Glomerular visceral epithelial cell (primary cell): ENCODE measurements at regions not wholly inside any gene's neighbourhood (a gene's known extent, or its start where the extent isn't known, plus 50 kb on each side); places are given as distances from the start of the nearest gene placed in this dataset.

Experiments
- DNase-seq: peaks from one replicate; pipeline ENCODE4 v3.0.0-alpha.2; 2016; ENCODE audit errors: extremely low spot score

DNA sequence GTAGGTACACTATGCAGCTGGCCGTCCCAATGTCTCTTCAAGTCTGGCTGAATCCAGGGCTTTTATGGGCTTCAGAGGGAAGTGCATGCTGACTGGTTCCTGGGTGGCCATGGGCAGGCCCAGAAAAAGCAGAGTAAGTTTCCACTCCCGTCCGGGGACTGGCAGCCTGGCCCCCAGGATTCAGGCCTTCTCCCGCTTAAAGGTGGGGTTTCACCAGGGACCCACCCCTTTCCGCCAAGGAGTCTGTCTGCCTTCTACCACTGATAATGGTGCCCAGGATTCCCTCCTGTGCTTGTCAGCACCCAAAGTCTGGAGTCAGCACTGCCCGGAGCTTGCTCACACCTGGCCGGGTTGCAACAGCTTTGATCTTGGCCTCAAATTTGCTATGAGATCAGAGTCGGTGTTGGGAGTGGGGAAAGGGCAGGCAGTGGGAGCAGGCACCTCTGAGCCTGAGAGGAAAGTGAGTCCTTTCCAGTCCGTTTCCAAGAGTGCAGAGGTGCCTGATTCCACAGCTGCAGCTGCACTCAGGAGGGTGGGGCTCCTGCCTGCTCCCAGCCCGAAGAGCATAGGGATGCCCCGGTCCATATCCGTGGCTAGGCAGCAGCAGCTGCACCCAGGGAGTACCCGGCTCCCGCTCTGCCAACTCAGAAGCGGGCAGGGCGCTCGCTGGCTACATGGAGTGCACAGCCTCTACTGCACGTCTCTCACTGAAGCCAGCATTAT is 1344.3 kb upstream of the ADGRL3 start:
- DNase-seq, result no peak

DNA sequence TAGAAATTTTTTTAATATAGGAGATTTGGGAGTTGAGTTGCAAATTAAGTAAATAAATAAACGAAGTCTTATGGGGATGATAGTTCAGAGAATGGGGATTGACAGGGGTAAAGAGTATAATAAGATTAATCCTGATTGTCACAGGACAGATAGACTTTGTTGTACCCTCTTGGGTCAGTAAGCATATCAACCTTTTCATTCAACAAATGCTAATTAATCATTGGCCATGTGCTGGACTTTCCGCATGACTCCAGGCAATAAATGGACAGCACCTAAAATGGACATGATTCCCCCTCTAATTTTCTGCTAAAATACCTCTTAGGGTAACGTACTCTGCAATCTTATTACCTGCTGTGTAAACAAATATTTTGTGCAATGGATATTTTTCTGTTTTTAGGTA is 1331.1 kb upstream of the ADGRL3 start:
- DNase-seq, result no peak

DNA sequence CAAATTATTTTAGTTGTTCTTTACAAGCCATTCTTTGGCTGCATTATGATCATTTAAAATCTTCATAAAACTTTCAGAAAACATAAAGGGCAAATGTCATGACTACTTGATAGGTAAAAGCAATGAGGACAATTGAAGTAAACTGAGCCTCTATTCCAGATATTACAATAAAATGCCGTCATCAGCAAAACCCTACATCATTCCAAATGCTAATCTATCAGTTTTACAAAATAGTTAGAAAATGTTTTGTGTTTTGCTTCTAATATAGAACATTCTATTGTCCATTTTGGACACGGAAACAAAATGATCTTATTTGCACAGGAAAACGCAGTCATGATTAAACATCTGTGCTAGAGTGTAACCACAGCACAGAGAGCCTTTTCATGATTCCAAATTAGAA is 1330.6 kb upstream of the ADGRL3 start:
- no peak for DNase-seq

DNA sequence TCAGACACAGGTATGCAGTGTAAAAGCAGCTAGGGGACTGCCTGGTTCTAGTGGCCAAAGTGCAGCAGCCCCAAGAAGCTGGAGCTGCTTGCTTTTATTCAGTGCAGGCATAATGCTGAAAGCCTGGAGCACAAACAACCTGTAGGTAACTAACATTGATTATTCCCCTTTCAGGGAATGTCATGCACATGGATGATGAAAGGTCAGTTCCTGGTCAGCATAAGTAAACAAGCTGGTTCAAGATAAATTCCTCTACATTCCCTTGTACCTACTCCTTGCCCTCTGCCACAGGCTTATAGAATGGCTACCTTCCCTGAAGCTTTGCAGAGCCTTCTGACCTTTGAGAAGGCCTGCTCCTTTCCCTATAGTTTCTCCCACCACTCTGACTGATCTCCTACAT is 1318.5 kb upstream of the ADGRL3 start:
- no peak for DNase-seq

DNA sequence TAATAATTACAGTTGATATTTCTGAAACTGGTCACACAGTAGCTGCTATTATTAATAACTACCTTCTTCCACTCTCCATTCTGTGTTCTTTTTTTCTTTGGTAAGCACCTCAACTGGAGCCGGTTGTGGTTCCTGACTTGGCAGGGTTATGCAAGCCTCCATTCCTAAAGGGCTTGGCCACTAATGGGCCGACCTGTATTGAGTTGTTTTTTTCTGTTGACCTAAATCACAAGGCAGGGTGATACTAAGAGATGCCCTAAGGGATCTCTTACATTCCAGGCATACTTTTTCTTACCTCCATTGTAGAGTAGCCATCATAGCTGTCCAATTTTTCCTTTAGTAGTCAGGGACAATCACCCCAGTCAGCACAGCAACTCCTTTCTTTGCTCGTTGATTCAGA is 1295.8 kb upstream of the ADGRL3 start:
- DNase-seq, result no peak

GRCh38 chr4:59920416-59920815 is 1279.7 kb upstream of the ADGRL3 start:
- DNase-seq, result no peak

GRCh38 chr4:59925290-59925689 is 1274.8 kb upstream of the ADGRL3 start:
- DNase-seq, result no peak

DNA sequence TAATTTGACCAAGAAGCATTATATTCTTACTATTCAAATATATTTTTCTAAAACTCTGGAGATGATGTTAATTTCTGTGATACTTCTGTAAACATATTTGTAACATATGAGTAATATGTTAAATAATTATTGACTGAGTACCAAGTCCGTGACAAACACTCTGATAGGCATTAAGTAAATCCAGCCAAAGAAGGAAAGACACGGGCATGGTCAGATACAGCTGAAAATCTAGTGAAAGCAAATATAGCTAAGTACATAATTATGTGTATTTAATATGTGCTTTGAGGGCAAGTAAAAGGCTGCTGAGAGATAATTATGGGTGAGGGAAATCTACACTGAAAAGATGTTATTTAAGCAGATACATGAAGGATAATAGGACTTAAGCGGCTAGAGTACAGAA is 1263.6 kb upstream of the ADGRL3 start:
- DNase-seq, result no peak

GRCh38 chr4:59938166-59938565 is 1262.0 kb upstream of the ADGRL3 start:
- DNase-seq, result no peak

- DNase-seq, result peak; percentile 18
Measured at GRCh38 chr4:59945277-59945676, 1254.8 kb upstream of the ADGRL3 start.

DNA sequence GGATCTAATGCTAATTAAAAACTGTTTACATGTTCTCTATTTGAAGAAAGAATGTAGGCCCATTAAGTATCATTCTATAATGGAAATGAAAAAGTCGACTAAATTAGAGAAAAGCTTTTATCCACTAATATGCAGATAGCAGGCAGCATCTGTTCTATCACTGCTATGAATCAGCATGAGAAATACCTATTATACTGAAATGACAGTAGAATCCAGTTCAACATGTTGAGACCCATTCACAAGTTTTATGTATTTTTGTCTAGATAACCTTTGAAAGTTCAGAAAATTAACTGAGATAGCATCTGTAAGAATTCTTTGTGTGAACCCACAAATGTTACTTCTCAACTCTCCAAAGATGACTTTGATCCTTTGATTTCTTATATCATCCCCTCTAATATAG is 1254.4 kb upstream of the ADGRL3 start:
- DNase-seq, result no peak

- no peak for DNase-seq
Measured at GRCh38 chr4:59956366-59956765, 1243.8 kb upstream of the ADGRL3 start.

DNA sequence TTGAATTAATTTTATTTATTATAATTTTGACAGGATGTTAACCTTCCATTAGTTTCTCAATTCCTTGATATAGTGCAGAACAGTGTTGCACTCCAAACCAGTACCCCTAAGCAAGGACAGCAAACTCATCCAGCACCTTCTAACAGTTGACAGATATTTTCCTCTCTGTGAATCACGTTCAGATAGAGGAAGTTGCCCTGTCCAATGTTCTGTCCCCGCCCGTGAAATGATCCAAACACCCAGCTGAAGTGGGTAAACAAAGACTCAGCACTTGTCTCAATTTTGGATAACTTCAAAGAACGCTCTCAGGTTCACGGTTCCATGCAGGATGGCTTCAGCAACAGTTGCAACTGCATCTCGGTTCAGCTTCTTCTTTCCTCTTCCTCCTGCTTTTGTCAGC is 1240.0 kb upstream of the ADGRL3 start:
- no peak for DNase-seq

GRCh38 chr4:59966758-59967157 is 1233.4 kb upstream of the ADGRL3 start:
- no peak for DNase-seq

GRCh38 chr4:59968796-59969195 is 1231.3 kb upstream of the ADGRL3 start:
- DNase-seq, result no peak

- no peak for DNase-seq
Measured at GRCh38 chr4:59969909-59970308, 1230.2 kb upstream of the ADGRL3 start.

DNA sequence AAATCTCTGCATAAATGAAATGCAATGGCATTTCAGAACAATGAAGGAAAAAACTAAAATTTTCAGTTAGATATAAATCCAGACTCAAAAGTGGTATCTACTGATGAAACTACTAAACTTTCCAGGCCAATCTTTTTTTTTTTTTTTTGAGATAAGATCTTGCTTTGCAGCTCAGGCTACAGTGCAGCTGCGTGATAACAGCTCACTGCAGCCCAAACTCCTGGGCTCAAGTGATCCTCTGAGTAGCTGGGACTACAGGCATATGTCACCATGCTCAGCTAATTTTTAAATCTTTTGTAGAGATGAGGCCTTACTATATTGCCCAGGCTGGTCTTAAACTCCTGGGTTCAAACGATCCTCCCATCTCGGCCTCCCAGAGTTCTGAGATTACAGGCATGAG is 1228.2 kb upstream of the ADGRL3 start:
- no peak for DNase-seq

- no peak for DNase-seq
Measured at GRCh38 chr4:59973492-59973891, 1226.6 kb upstream of the ADGRL3 start.

DNA sequence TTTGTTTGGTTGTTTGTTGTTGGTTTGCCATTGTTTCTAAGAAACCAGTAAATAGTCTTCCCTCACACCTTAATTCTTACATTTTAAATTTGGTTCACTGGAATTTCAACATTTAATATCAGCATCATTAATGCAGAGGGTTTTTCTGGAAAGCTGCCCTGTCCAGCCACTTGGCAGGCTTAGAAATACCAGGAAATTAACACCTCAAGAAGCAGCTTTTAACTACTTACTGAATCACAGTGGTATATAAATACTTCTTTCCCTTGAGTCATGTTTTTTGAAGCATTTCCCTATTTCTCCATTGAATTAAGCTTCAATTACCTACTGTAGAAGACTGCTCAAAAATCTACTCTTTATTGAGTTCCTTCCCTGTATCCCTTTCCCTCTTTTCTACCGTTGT is 1221.1 kb upstream of the ADGRL3 start:
- no peak for DNase-seq

DNA sequence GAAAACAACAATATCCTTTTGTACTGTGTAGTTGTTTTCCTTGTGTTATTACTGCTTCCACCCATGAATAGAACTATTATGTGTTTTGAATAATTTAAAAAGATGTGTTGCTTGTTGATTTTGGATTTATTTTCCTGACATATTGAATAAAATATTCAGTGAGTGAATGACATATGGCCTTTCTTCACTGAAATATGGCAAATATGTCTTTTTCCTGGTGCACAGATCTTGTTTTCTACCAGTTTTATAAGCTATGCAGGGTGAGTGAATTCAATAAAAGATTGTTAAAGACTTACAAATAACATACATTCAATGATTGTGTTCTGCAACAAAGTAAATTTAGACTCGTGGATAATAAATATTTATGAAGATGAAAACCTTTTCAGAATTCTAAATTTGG is 1216.3 kb upstream of the ADGRL3 start:
- DNase-seq, result no peak

DNA sequence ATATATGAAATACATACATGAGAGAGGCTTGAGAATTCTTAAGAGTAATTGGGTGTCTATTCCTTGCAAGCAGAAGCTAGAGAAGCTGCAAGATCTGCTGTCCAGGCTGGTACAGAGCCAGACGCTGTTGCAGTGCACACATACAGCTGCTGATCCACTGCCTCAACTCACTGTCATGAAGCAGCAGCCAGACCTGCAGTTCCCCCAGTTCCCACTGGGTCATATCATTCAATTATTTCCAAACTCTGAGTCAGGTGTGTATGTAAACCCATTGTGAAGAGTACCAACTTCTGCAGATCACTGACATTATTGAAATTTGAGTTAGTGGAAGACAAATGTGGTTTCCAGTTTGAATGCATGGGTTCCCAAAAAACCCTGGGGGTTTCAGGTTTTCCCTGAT is 1212.8 kb upstream of the ADGRL3 start:
- DNase-seq, result no peak

DNA sequence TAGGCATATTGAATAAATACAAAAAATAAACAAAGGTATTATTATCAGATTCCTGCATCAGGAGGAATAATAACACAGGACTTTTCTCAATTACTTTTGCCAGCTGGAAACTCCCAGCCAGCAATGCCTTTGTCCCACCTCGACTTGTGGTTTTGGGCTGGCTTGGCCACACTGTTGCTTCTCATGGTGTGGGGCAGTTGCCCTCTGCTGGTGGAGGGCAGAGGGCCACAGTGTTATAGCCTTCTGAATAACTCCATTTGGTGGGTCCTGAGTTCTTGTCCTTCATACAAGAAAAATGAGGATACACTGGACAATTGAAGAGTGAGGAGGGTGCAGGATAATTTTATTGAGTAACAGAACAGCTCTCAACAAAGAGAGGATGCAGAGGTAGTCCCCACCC is 1206.0 kb upstream of the ADGRL3 start:
- DNase-seq, result peak; percentile 12

DNA sequence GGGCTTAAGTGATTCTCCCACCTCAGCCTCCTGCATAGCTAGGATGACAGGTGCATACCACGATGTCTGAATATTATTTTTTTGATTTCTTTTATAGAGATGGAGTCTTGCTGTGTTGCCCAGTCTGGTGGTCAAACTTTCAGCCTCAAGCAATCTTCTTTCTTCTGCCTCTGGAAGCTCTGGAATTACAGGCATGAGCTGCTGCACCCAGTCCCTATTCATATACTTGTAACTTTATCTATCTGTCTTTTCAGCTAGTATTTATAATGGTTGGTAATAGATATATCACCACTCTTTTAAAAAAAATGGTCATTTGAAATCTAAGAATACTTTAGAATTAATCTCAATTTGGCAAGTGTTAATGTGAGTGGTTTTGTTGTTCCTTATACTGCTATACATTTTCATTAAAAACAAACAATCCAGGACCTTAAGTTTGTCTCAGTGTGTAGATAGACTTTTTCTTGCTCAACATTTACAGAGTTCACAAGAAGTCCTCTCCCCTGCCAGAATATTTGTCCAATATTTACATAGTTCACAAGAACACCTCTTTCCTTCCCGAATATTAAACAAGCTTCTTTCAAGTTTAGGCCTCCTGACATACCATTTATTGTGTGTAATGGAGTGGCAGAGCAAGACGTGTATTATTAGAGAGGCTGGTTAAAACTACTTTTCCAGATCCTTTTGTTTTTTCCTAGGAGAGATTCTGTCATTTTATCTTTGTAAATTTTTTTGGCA is 1197.4 kb upstream of the ADGRL3 start:
- no peak for DNase-seq
